Coronary artery (tissue), 2 donors: ENCODE measurements at regions not wholly inside any gene's neighbourhood (a gene's known extent, or its start where the extent isn't known, plus 50 kb on each side); places are given as distances from the start of the nearest gene placed in this dataset.
"Not testable (repeated sequence)": the region's sequence is repeated elsewhere in the genome, so short reads cannot be mapped to it uniquely, and the experiment has no call there.

Experiments used
- DNase-seq: peaks from one replicate; pipeline ENCODE4 v3.0.0-alpha.2; 2017; ENCODE audit warnings: low spot score
- H3K27ac ChIP-seq, 2 donors: fragments of 200-600 bp; sonication (generic); one replicate each; pipeline ENCODE4 v1.5.1; 2016 to 2019
- H3K4me3 ChIP-seq: fragments of 200-600 bp; sonication (generic); 2 replicates; pipeline ENCODE4 v1.5.1; 2016; ENCODE audit warnings: mild to moderate bottlenecking, moderate library complexity
- TF ChIP-seq, protein P1 (sequence below): fragments of 200-600 bp; sonication (generic); IDR thresholded peaks from one replicate; pipeline ENCODE4 v1.5.1; 2019; ENCODE audit warnings: antibody characterized with exemption

DNA sequence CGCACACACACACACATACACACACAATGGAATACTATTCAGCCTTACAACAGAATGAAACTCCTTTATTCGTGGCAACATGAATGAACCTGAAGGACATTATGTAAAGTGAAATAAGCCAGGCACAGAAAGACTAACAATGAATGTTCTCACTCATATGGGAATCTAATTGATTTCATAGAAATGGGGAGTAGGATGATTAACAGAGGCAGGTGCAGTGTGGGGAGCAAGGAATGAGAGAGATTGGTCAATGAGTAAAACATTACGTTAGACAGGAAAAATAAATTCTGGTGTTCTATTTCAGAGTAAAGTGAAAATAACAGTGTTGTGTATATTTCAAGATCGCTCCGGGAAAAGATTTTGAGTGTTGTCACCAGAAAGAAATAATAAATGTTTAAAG is 694.5 kb downstream of the NXPH1 start:
- TF ChIP-seq, protein P1, sequence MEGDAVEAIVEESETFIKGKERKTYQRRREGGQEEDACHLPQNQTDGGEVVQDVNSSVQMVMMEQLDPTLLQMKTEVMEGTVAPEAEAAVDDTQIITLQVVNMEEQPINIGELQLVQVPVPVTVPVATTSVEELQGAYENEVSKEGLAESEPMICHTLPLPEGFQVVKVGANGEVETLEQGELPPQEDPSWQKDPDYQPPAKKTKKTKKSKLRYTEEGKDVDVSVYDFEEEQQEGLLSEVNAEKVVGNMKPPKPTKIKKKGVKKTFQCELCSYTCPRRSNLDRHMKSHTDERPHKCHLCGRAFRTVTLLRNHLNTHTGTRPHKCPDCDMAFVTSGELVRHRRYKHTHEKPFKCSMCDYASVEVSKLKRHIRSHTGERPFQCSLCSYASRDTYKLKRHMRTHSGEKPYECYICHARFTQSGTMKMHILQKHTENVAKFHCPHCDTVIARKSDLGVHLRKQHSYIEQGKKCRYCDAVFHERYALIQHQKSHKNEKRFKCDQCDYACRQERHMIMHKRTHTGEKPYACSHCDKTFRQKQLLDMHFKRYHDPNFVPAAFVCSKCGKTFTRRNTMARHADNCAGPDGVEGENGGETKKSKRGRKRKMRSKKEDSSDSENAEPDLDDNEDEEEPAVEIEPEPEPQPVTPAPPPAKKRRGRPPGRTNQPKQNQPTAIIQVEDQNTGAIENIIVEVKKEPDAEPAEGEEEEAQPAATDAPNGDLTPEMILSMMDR = no peak
- Histone ChIP-seq H3K27ac (no peak overlapping the region), H3K4me3 (no peak overlapping the region)
- no peak for DNase-seq

DNA sequence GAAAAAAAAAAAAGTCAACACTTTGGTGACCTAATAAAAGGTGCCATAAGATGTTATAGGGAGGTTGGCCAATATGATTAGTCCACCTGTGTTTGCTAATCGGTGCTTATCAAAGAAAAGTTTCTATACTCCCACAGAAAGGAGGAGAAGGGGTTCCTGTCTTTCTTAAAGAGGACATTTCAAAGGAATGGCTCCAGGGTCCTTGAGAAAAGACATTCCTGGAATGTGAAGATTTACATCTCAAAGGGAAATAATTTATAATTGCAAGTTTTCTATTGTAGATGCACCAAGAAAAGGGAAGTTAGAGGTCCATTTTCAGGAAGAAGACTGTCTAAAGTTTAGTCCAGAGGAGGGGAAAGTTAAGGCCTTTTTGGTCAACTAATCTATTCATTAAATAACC is 715.3 kb downstream of the NXPH1 start:
- TF ChIP-seq, protein P1 = no peak
- DNase-seq = no peak
- H3K27ac ChIP-seq = no peak overlapping the region
- no peak overlapping the region for H3K4me3 ChIP-seq

DNA sequence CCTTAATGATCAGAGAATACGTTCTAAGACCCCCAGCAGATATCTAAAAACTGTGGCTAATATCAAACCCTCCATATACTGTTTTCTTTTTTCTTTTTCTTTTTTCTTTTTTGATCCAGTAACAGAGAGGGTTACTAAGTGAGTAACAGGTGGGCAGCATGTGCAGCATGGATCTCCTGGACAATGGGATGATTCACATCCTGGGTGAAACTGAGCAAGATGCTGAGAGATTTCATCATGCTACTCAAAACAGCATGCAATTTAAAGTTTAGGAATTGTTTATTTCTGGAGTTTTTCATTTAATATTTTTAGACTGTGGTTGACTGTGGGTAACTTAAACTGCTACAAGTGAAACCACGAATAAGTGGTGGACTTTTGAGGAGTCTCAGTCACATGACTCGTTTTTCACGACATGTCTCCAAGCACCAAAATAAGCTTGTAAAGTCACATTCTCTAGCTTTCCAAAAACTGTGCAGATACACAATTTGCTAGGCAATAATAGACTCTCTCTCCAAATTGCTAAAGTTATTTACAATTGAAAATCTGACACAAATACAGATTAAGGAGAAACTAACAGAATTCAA is 716.2 kb downstream of the NXPH1 start:
- Histone ChIP-seq H3K27ac (no peak overlapping the region), H3K4me3 (no peak overlapping the region)
- TF ChIP-seq, protein P1 = no peak
- DNase-seq = no peak

DNA sequence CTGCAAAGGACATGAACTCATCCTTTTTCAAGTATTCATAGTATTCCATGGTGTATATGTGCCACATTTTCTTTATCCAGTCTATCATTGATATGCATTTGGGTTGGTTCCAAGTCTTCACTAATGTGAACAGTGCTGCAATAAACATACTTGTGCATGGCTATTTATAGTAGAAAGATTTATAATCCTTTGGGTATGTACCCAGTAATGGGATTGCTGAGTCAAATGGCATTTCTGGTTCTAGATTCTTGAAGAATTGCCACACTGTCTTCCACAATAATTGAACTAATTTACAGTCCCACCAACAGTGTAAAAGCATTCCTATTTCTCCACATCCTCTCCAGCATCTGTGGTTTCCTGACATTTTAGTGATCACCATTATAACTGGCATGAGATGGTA is 730.3 kb downstream of the NXPH1 start:
- H3K27ac ChIP-seq, H3K4me3 ChIP-seq, DNase-seq: not testable (repeated sequence)

DNA sequence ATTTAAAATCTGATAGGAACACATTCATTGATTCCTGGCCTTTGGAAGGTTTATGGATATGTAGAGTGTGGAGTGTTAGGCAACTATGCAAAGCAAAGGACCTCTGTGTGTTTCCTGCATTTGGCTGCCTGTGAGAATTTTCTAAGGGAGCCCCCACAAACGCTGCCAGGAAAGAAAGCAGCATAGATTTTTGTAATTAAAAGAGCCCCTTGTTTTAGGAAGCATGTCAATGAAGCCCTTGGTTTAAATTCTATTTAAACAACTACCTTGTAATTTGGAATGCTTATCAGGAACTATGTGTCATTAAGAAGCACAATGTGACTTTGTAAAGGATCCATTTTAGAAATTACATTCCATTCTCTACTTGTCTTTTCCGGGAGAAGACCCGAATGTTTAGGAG is 742.5 kb downstream of the NXPH1 start:
- no peak overlapping the region for H3K27ac ChIP-seq
- TF ChIP-seq, protein P1 = no peak
- no peak overlapping the region for H3K4me3 ChIP-seq
- no peak for DNase-seq

DNA sequence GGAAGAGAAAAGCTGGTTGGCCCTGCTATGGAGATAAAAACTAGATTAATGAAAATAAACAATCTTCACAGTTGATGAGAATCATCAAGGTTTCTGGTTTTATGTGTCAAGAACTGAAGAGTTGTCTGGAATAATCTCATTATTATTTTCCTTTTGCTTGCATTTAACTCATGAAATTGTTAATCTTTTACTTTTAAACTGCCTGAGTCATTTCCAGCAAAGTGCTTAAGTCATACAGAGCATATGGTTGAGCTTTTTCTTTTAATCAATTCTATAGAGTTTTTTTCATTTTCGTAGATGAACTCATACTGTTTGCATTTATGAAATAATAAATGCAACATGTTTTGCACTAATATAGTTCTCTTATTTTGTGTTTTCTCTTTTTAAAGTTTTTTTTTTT is 747.9 kb downstream of the NXPH1 start:
- no peak overlapping the region for H3K4me3 ChIP-seq
- no peak overlapping the region for H3K27ac ChIP-seq
- no peak for DNase-seq
- TF ChIP-seq, protein P1 = no peak

DNA sequence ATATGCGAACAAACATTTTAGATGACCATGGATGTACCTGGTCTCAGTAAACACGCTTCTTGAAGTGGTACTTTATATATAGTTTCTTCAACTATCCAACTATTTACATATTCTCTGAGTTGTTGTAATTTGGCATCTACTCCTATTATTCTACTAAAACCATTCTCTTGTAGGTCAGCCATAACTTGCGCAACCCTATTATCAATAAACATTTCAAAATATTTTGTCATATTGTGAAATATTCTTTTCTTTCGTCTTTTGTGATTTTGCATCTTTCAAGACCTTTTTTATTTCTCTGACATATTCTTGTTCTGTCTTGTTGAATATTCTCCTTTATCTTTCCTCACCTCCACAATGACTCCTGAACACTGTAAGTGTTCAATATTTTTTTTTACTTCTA is 753.3 kb downstream of the NXPH1 start:
- TF ChIP-seq, protein P1 = no peak
- no peak overlapping the region for H3K27ac ChIP-seq
- no peak for DNase-seq
- no peak overlapping the region for H3K4me3 ChIP-seq

DNA sequence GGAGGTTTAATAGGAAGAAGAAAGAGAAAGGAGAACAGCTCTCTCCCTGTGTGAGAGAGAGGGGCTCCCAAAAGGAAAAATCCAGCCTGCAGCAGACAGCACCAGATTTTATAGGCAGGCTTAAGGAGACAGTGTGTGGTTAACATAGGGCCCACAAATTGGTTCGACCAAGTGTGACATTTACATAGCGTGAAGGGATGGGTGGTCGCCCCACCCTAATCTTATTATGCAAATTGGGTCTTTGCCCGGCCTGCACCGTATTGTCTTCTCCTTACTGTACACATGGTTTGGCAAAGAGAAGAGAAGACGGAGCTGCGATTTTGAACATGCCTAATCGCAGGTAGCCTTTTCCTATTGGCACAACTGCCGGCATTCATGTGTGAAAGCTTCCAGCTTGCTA is 756.3 kb downstream of the NXPH1 start:
- TF ChIP-seq, protein P1 = no peak
- no peak for DNase-seq
- no peak overlapping the region for H3K4me3 ChIP-seq
- H3K27ac ChIP-seq = no peak overlapping the region
